Karpas-422 (cell line): ENCODE measurements at regions not wholly inside any gene's neighbourhood (a gene's known extent, or its start where the extent isn't known, plus 50 kb on each side); places are given as distances from the start of the nearest gene placed in this dataset.

Experiments
- DNase-seq: peaks from one replicate; pipeline ENCODE4 v3.0.0-alpha.2; 2015
- H2AFZ ChIP-seq: fragments of 200-600 bp; sonication (generic); 2 replicates; pipeline ENCODE4 v1.6.1; 2014; ENCODE audit warnings: antibody characterized with exemption, low read length, mixed read lengths
- H3K27ac ChIP-seq: fragments of 200-600 bp; sonication (generic); 2 replicates; pipeline ENCODE4 v1.5.1; 2014; ENCODE audit warnings: mild to moderate bottlenecking, low read length, moderate library complexity
- H3K27me3 ChIP-seq: fragments of 200-600 bp; sonication (generic); 2 replicates; pipeline ENCODE4 v1.6.1; 2014; ENCODE audit warnings: low read length, mixed read lengths
- H3K36me3 ChIP-seq: fragments of 200-600 bp; sonication (generic); 2 replicates; pipeline ENCODE4 v1.6.1; 2014; ENCODE audit warnings: low read length, mixed read lengths; ENCODE audit not compliant: insufficient read depth
- H3K4me1 ChIP-seq: fragments of 200-600 bp; sonication (generic); 2 replicates; pipeline ENCODE4 v1.6.1; 2014; ENCODE audit warnings: mild to moderate bottlenecking, low read length, mixed read lengths
- H3K4me2 ChIP-seq: fragments of 200-600 bp; sonication (generic); 2 replicates; pipeline ENCODE4 v1.6.1; 2014; ENCODE audit warnings: low read length, low read depth, mild to moderate bottlenecking; ENCODE audit not compliant: poor library complexity, severe bottlenecking
- H3K4me3 ChIP-seq: fragments of 200-600 bp; sonication (generic); 2 replicates; pipeline ENCODE4 v1.5.1; 2014; ENCODE audit warnings: mild to moderate bottlenecking, antibody characterized with exemption, low read length, mixed read lengths
- H3K79me2 ChIP-seq: fragments of 200-600 bp; sonication (generic); 2 replicates; pipeline ENCODE4 v1.6.1; 2014; ENCODE audit warnings: mild to moderate bottlenecking, low read length, mixed read lengths
- H3K9ac ChIP-seq: fragments of 200-600 bp; sonication (generic); 2 replicates; pipeline ENCODE4 v1.6.0; 2014; ENCODE audit warnings: low read length
- H3K9me2 ChIP-seq: fragments of 200-600 bp; sonication (generic), shearing (Covaris generic); replicated peaks from 2 replicates; pipeline ENCODE4 v1.6.0; 2014; ENCODE audit warnings: mild to moderate bottlenecking, low read length, moderate library complexity; ENCODE audit not compliant: insufficient read depth
- H3K9me3 ChIP-seq: fragments of 300-700, 200-600 bp; sonication (generic); 2 replicates; pipeline ENCODE4 v1.6.1; 2014; ENCODE audit warnings: low read length, mixed read lengths
- H4K20me1 ChIP-seq: fragments of 200-600 bp; sonication (generic); 2 replicates; pipeline ENCODE4 v1.6.1; 2014; ENCODE audit warnings: mild to moderate bottlenecking, antibody characterized with exemption, low read length, low read depth; ENCODE audit not compliant: insufficient read depth

DNA sequence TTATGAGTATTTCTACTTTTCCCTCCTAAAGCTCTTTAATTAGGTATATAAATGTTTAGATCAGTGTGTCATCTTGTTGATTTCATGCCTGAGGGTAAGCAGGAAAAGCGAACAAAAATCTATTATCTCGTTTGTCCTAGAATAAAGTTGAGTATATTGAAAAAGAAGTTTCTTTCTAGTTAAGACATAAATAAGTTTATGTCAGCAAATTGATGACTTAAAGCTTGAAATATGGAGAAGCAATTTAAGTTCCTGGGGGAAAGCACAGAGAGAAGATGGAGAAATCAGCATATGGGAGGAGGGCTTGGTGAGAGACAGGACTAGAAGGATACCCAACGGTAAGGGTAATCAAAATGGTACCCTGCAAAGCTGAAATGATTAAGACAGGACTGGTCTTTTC is 813.4 kb downstream of the MTRR start:
- Histone ChIP-seq H3K4me1 (no peaks in the 10 kb centered on the region), H3K79me2 (no peaks in the 10 kb centered on the region), H4K20me1 (no peaks in the 10 kb centered on the region), H3K9me3 (peaks cover 11% of the 10 kb centered on the region), H3K4me2 (no peak overlapping the region), H3K9me2 (no peaks in the 10 kb centered on the region), H3K4me3 (no peak overlapping the region), H3K27me3 (no peaks in the 10 kb centered on the region), H3K27ac (no peak overlapping the region), H3K36me3 (no peaks in the 10 kb centered on the region), H3K9ac (no peak overlapping the region), H2AFZ (no peak overlapping the region)
- DNase-seq: no peak

GRCh38 chr5:8683496-8683895 is 814.5 kb downstream of the MTRR start:
- Histone ChIP-seq H3K4me2 (no peak overlapping the region), H3K9me2 (no peaks in the 10 kb centered on the region), H3K9me3 (peaks cover 12% of the 10 kb centered on the region), H3K4me3 (no peak overlapping the region), H2AFZ (no peak overlapping the region), H3K4me1 (no peaks in the 10 kb centered on the region), H3K9ac (no peak overlapping the region), H3K27ac (no peak overlapping the region), H3K79me2 (no peaks in the 10 kb centered on the region), H4K20me1 (no peaks in the 10 kb centered on the region), H3K36me3 (no peaks in the 10 kb centered on the region), H3K27me3 (no peaks in the 10 kb centered on the region)
- DNase-seq: no peak

GRCh38 chr5:8685704-8686103 is 816.8 kb downstream of the MTRR start:
- Histone ChIP-seq H3K27me3 (no peaks in the 10 kb centered on the region), H3K36me3 (no peaks in the 10 kb centered on the region), H3K9me2 (no peaks in the 10 kb centered on the region), H4K20me1 (no peaks in the 10 kb centered on the region), H3K4me3 (no peak overlapping the region), H2AFZ (no peak overlapping the region), H3K79me2 (no peaks in the 10 kb centered on the region), H3K27ac (no peak overlapping the region), H3K4me2 (no peak overlapping the region), H3K9ac (no peak overlapping the region), H3K9me3 (peaks cover 19% of the 10 kb centered on the region), H3K4me1 (no peaks in the 10 kb centered on the region)
- DNase-seq: no peak

DNA sequence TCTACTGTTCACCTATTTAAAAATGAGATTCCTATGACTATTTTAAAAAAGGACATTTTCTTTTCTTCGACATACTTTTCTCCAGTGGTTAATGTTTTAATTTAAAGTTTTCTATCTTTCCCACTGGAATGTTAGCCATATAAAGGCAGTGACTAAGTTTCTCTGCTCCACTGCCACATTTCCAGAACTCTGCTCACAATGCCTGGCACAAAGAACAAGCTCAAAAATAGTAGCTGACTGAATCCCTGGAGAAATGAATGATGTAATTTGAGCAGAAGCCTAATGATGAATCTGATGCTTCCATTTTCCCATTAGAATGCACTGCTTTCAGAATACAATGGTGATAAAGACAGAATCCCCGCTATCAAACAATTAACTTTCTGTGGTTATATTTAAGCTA is 817.8 kb downstream of the MTRR start:
- Histone ChIP-seq H3K9me2 (no peaks in the 10 kb centered on the region), H3K36me3 (no peaks in the 10 kb centered on the region), H3K27me3 (no peaks in the 10 kb centered on the region), H3K4me3 (no peak overlapping the region), H3K4me1 (no peaks in the 10 kb centered on the region), H3K4me2 (no peak overlapping the region), H3K9ac (no peak overlapping the region), H4K20me1 (no peaks in the 10 kb centered on the region), H3K27ac (no peak overlapping the region), H3K79me2 (no peaks in the 10 kb centered on the region), H2AFZ (no peak overlapping the region), H3K9me3 (peaks cover 19% of the 10 kb centered on the region)
- DNase-seq: no peak

- Histone ChIP-seq H3K36me3 (no peaks in the 10 kb centered on the region), H3K4me1 (no peaks in the 10 kb centered on the region), H3K27me3 (no peaks in the 10 kb centered on the region), H3K9ac (no peak overlapping the region), H3K27ac (no peak overlapping the region), H3K79me2 (no peaks in the 10 kb centered on the region), H2AFZ (no peak overlapping the region), H4K20me1 (no peaks in the 10 kb centered on the region), H3K9me2 (no peaks in the 10 kb centered on the region), H3K4me2 (no peak overlapping the region), H3K4me3 (no peak overlapping the region), H3K9me3 (peaks cover 16% of the 10 kb centered on the region; the same call in 1 of the 2 replicates)
- DNase-seq: no peak
Observed at GRCh38 chr5:8689773-8690172, 820.8 kb downstream of the MTRR start.

- no peaks in the 10 kb centered on the region for H3K36me3 ChIP-seq
- H3K27me3 ChIP-seq: no peaks in the 10 kb centered on the region
- no peaks in the 10 kb centered on the region for H3K79me2 ChIP-seq
- DNase-seq: no peak
- H3K4me3 ChIP-seq: no peak overlapping the region
- peaks cover 20% of the 10 kb centered on the region for H3K9me3 ChIP-seq
- H3K4me1 ChIP-seq: no peaks in the 10 kb centered on the region
- no peaks in the 10 kb centered on the region for H3K9me2 ChIP-seq
- H3K9ac ChIP-seq: no peak overlapping the region
- no peak overlapping the region for H3K4me2 ChIP-seq
- no peak overlapping the region for H3K27ac ChIP-seq
- H2AFZ ChIP-seq: no peak overlapping the region
- no peaks in the 10 kb centered on the region for H4K20me1 ChIP-seq
Observed at GRCh38 chr5:8691221-8691620, 822.3 kb downstream of the MTRR start.

DNA sequence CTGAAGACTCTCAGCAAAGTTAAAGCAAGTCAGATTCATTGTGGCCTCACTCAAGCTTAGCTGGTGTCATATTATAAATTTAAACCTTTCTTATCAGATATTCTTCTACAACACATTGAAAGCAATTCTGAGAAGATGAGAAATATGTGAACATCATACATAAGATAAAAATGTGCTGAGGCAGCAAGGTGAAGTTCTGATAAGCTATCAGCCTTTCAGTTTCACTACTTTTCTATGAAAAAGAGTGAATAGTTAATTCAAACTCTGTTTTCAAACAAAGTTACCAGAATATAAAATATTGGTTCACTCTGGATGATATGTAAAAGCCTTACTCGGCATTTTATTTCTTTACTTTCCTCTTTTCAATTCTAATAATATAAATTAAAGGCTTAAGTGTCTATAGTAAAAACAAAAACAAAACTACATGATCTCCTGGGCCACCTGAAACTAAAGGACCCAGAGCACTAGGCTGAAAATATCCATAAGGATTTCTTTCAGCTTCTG is 824.4 kb downstream of the MTRR start:
- Histone ChIP-seq H3K79me2 (no peaks in the 10 kb centered on the region), H3K9me3 (peaks cover 20% of the 10 kb centered on the region), H4K20me1 (no peaks in the 10 kb centered on the region), H3K4me2 (no peak overlapping the region), H3K36me3 (no peaks in the 10 kb centered on the region), H3K9me2 (no peaks in the 10 kb centered on the region), H3K27me3 (no peaks in the 10 kb centered on the region), H3K27ac (peak overlapping the region; percentile 60), H3K9ac (no peak overlapping the region), H2AFZ (no peak overlapping the region), H3K4me3 (no peak overlapping the region), H3K4me1 (no peaks in the 10 kb centered on the region)
- no peak for DNase-seq

GRCh38 chr5:8694545-8694944 is 825.6 kb downstream of the MTRR start:
- no peak overlapping the region for H2AFZ ChIP-seq
- H3K27me3 ChIP-seq: no peaks in the 10 kb centered on the region
- no peaks in the 10 kb centered on the region for H3K4me1 ChIP-seq
- H3K9ac ChIP-seq: no peak overlapping the region
- H3K4me3 ChIP-seq: no peak overlapping the region
- no peaks in the 10 kb centered on the region for H3K36me3 ChIP-seq
- no peak overlapping the region for H3K27ac ChIP-seq
- no peaks in the 10 kb centered on the region for H4K20me1 ChIP-seq
- no peak overlapping the region for H3K4me2 ChIP-seq
- no peaks in the 10 kb centered on the region for H3K79me2 ChIP-seq
- no peak for DNase-seq
- H3K9me3 ChIP-seq: peaks cover 11% of the 10 kb centered on the region
- H3K9me2 ChIP-seq: no peaks in the 10 kb centered on the region
